Uterus (tissue), 3 donors: ENCODE measurements at regions not wholly inside any gene's neighbourhood (a gene's known extent, or its start where the extent isn't known, plus 50 kb on each side); places are given as distances from the start of the nearest gene placed in this dataset.

ENCODE experiments used
- DNase-seq, 2 donors: peaks; one replicate each; pipeline ENCODE4 v3.0.0-alpha.2; 2019 to 2020
- H3K27ac ChIP-seq, 2 donors: fragments of 200-600 bp; sonication (generic); 1 replicate in 1 of 2; 2 replicates in 1 of 2; pipeline ENCODE4 v1.5.1; 2016 to 2018
- H3K27me3 ChIP-seq, 2 donors: fragments of 200-600 bp; sonication (generic); one replicate each; pipeline ENCODE4 v1.5.1; 2018 to 2019; ENCODE audit warnings: control low read depth in 1 of 2
- H3K36me3 ChIP-seq, 2 donors: fragments of 200-600 bp; sonication (generic); one replicate each; pipeline ENCODE4 v1.5.1; 2019; ENCODE audit warnings: control low read depth in 1 of 2
- H3K4me1 ChIP-seq, 2 donors: fragments of 200-600 bp; sonication (generic); one replicate each; pipeline ENCODE4 v1.5.1; 2018 to 2019; ENCODE audit warnings: control low read depth in 1 of 2
- H3K4me3 ChIP-seq, 2 donors: fragments of 200-600 bp; sonication (generic); 1 replicate in 1 of 2; 2 replicates in 1 of 2; pipeline ENCODE4 v1.5.1; 2018 to 2019; ENCODE audit warnings: mild to moderate bottlenecking in 1 of 2
- H3K9me3 ChIP-seq, 2 donors: fragments of 200-600 bp; sonication (generic); one replicate each; pipeline ENCODE4 v1.5.1; 2019; ENCODE audit warnings: control low read depth in 1 of 2
- CTCF ChIP-seq, 4 experiments: fragments of 200-600 bp in 2 of 4; fragments of 450-650 bp in 2 of 4; sonication (generic) in 2 of 4; IDR thresholded peaks; one replicate each; pipeline ENCODE4 v1.5.1; 2016 to 2019; ENCODE audit warnings: antibody characterized with exemption in 4 of 4, mild to moderate bottlenecking in 2 of 4, moderate library complexity in 1 of 4
- POLR2A ChIP-seq, 2 donors: fragments of 450-650 bp; IDR thresholded peaks; one replicate each; pipeline ENCODE4 v1.6.1; 2016; ENCODE audit warnings: antibody characterized with exemption in 2 of 2, mild to moderate bottlenecking in 1 of 2, moderate library complexity in 1 of 2
- intact Hi-C: fragments of 100-400 bp; cut with DNase I; formaldehyde crosslinking; loops from one replicate; pipeline ENCODE4 v1.15.1; 2023; ENCODE audit warnings: low total_unique reads
- donor health status: DM: yes; HTN: yes; CAD: no.

GRCh38 chr3:78277801-78278200 is 1237.9 kb downstream of the ROBO2 start:
- Histone ChIP-seq H3K27ac (no peak overlapping the region), H3K9me3 (no peaks in the 10 kb centered on the region), H3K4me3 (no peak overlapping the region), H3K4me1 (no peaks in the 10 kb centered on the region), H3K27me3 (no peaks in the 10 kb centered on the region), H3K36me3 (no peaks in the 10 kb centered on the region)
- DNase-seq, result no peak
- intact Hi-C loops, result no loop called here
- TF ChIP-seq CTCF (IDR thresholded peaks at IDR 0.05), result no peak
- TF ChIP-seq POLR2A (IDR thresholded peaks at IDR 0.05), result no peak

GRCh38 chr3:78279091-78279490 is 1239.2 kb downstream of the ROBO2 start:
- Histone ChIP-seq H3K27ac (no peak overlapping the region), H3K9me3 (no peaks in the 10 kb centered on the region), H3K4me1 (no peaks in the 10 kb centered on the region), H3K4me3 (no peak overlapping the region), H3K36me3 (no peaks in the 10 kb centered on the region), H3K27me3 (no peaks in the 10 kb centered on the region)
- intact Hi-C loops, result no loop called here
- TF ChIP-seq POLR2A (IDR thresholded peaks at IDR 0.05), result no peak
- TF ChIP-seq CTCF (IDR thresholded peaks at IDR 0.05), result no peak
- DNase-seq, result no peak

- no peak for DNase-seq
- Histone ChIP-seq H3K27me3 (no peaks in the 10 kb centered on the region), H3K9me3 (no peaks in the 10 kb centered on the region), H3K4me3 (no peak overlapping the region), H3K4me1 (no peaks in the 10 kb centered on the region), H3K36me3 (no peaks in the 10 kb centered on the region), H3K27ac (no peak overlapping the region)
- TF ChIP-seq POLR2A (IDR thresholded peaks at IDR 0.05) (no peak), CTCF (IDR thresholded peaks at IDR 0.05) (no peak)
- intact Hi-C loops, result no loop called here
Observed at GRCh38 chr3:78281381-78281780, 1241.5 kb downstream of the ROBO2 start.

GRCh38 chr3:78283994-78284393 is 1244.1 kb downstream of the ROBO2 start:
- no peaks in the 10 kb centered on the region for H3K4me1 ChIP-seq
- TF ChIP-seq CTCF (IDR thresholded peaks at IDR 0.05), result no peak
- TF ChIP-seq POLR2A (IDR thresholded peaks at IDR 0.05), result no peak
- H3K27me3 ChIP-seq, result no peaks in the 10 kb centered on the region
- H3K27ac ChIP-seq, result no peak overlapping the region
- H3K9me3 ChIP-seq, result no peaks in the 10 kb centered on the region
- no peak overlapping the region for H3K4me3 ChIP-seq
- no peak for DNase-seq
- intact Hi-C loops, result no loop called here
- no peaks in the 10 kb centered on the region for H3K36me3 ChIP-seq

GRCh38 chr3:78285032-78285728 is 1245.3 kb downstream of the ROBO2 start:
- DNase-seq, result no peak
- no peaks in the 10 kb centered on the region for H3K4me1 ChIP-seq
- no peaks in the 10 kb centered on the region for H3K27me3 ChIP-seq
- no peaks in the 10 kb centered on the region for H3K36me3 ChIP-seq
- intact Hi-C loops, result no loop called here
- no peak overlapping the region for H3K27ac ChIP-seq
- H3K4me3 ChIP-seq, result no peak overlapping the region
- H3K9me3 ChIP-seq, result no peaks in the 10 kb centered on the region
- TF ChIP-seq CTCF (IDR thresholded peaks at IDR 0.05) (no peak), POLR2A (IDR thresholded peaks at IDR 0.05) (no peak)
